NCI-H1436 (cell line): ENCODE measurements at regions not wholly inside any gene's neighbourhood (a gene's known extent, or its start where the extent isn't known, plus 50 kb on each side); places are given as distances from the start of the nearest gene placed in this dataset.
"Not testable (repeated sequence)": the region's sequence is repeated elsewhere in the genome, so short reads cannot be mapped to it uniquely, and the experiment has no call there.

Experiments
- DNase-seq: peaks from one replicate; lab custom pipeline; 2025; lab: John Stamatoyannopoulos, UW

- DNase-seq: no peak
These were observed 66.9 kb upstream of the TENM4 start for GRCh38 chr11:79507706-79508105.

- DNase-seq: no peak
These were observed 66.0 kb upstream of the TENM4 start for GRCh38 chr11:79506734-79507344.

- no peak for DNase-seq
These were observed 65.3 kb upstream of the TENM4 start for GRCh38 chr11:79506124-79506523.

- DNase-seq: no peak
These were observed 62.2 kb upstream of the TENM4 start for GRCh38 chr11:79503028-79503427.

GRCh38 chr11:79501707-79502106 is 60.9 kb upstream of the TENM4 start:
- no peak for DNase-seq

GRCh38 chr11:79499929-79500328 is 59.1 kb upstream of the TENM4 start:
- not testable (repeated sequence) for DNase-seq

- DNase-seq: no peak
These were observed 57.8 kb upstream of the TENM4 start for GRCh38 chr11:79498667-79499066.

GRCh38 chr11:79493555-79494171 is 52.8 kb upstream of the TENM4 start:
- peak; percentile 60 for DNase-seq

GRCh38 chr11:79492008-79492407 is 51.2 kb upstream of the TENM4 start:
- DNase-seq: no peak
